ENCODE measurements at regions not wholly inside any gene's neighbourhood (a gene's known extent, or its start where the extent isn't known, plus 50 kb on each side); places are given as distances from the start of the nearest gene placed in this dataset.

- intact Hi-C loops (cut with micrococcal nuclease), result no loop called here
- Mint-ChIP-seq H3K4me1 (no peaks in the 10 kb centered on the region), H3K36me3 (ENCODE audit: low read depth) (no peaks in the 10 kb centered on the region)
Measured at GRCh38 chr11:127656116-127656836, 655.7 kb upstream of the KIRREL3 start.

GRCh38 chr11:127653076-127653475 lies 652.5 kb upstream of the KIRREL3 start:
- no peak overlapping the region for H3K4me3 Mint-ChIP-seq
- intact Hi-C loops (cut with micrococcal nuclease), result no loop called here
- no peaks in the 10 kb centered on the region for H3K27me3 Mint-ChIP-seq
- DNase-seq, result no peak
- no peak overlapping the region for H3K27ac Mint-ChIP-seq
- no peaks in the 10 kb centered on the region for H3K4me1 Mint-ChIP-seq
- no peaks in the 10 kb centered on the region for H3K36me3 Mint-ChIP-seq (ENCODE audit: low read depth)
- H3K9me3 Mint-ChIP-seq, result no peaks in the 10 kb centered on the region

More at GRCh38 chr11:127656116-127656836, 655.7 kb upstream of the KIRREL3 start:
- no peak for DNase-seq
- Mint-ChIP-seq H3K9me3 (no peaks in the 10 kb centered on the region), H3K27me3 (peaks cover 2% of the 10 kb centered on the region), H3K27ac (no peak overlapping the region), H3K4me3 (no peak overlapping the region)

GRCh38 chr11:127651888-127652221 lies 651.3 kb upstream of the KIRREL3 start:
- no peaks in the 10 kb centered on the region for H3K27me3 Mint-ChIP-seq
- H3K27ac Mint-ChIP-seq, result no peak overlapping the region
- no peak overlapping the region for H3K4me3 Mint-ChIP-seq
- no peaks in the 10 kb centered on the region for H3K36me3 Mint-ChIP-seq (ENCODE audit: low read depth)
- no peaks in the 10 kb centered on the region for H3K4me1 Mint-ChIP-seq
- H3K9me3 Mint-ChIP-seq, result no peaks in the 10 kb centered on the region
- intact Hi-C loops (cut with micrococcal nuclease), result no loop called here
- DNase-seq, result no peak

- DNase-seq, result no peak
- intact Hi-C loops (cut with micrococcal nuclease), result no loop called here
- H3K4me3 Mint-ChIP-seq, result no peak overlapping the region
- no peak overlapping the region for H3K27ac Mint-ChIP-seq
- H3K9me3 Mint-ChIP-seq, result no peaks in the 10 kb centered on the region
- no peaks in the 10 kb centered on the region for H3K4me1 Mint-ChIP-seq
- no peaks in the 10 kb centered on the region for H3K36me3 Mint-ChIP-seq (ENCODE audit: low read depth)
- H3K27me3 Mint-ChIP-seq, result no peaks in the 10 kb centered on the region
Measured at GRCh38 chr11:127651175-127651887, 650.8 kb upstream of the KIRREL3 start.

- Mint-ChIP-seq H3K4me3 (no peak overlapping the region), H3K27ac (no peak overlapping the region), H3K36me3 (ENCODE audit: low read depth) (no peaks in the 10 kb centered on the region), H3K9me3 (no peaks in the 10 kb centered on the region), H3K4me1 (no peaks in the 10 kb centered on the region), H3K27me3 (no peaks in the 10 kb centered on the region)
- intact Hi-C loops (cut with micrococcal nuclease), result no loop called here
- no peak for DNase-seq
Measured at GRCh38 chr11:127649958-127650357, 649.4 kb upstream of the KIRREL3 start.

GRCh38 chr11:127649071-127649470 lies 648.5 kb upstream of the KIRREL3 start:
- DNase-seq, result no peak
- Mint-ChIP-seq H3K4me3 (no peak overlapping the region), H3K27ac (no peak overlapping the region), H3K36me3 (ENCODE audit: low read depth) (no peaks in the 10 kb centered on the region), H3K27me3 (no peaks in the 10 kb centered on the region), H3K4me1 (no peaks in the 10 kb centered on the region), H3K9me3 (no peaks in the 10 kb centered on the region)
- intact Hi-C loops (cut with micrococcal nuclease), result no loop called here

- H3K4me1 Mint-ChIP-seq, result no peaks in the 10 kb centered on the region
- H3K27me3 Mint-ChIP-seq, result no peaks in the 10 kb centered on the region
- no peaks in the 10 kb centered on the region for H3K9me3 Mint-ChIP-seq
- no peak for DNase-seq
- H3K4me3 Mint-ChIP-seq, result no peak overlapping the region
- intact Hi-C loops (cut with micrococcal nuclease), result no loop called here
- no peak overlapping the region for H3K27ac Mint-ChIP-seq
- H3K36me3 Mint-ChIP-seq (ENCODE audit: low read depth), result no peaks in the 10 kb centered on the region
Measured at GRCh38 chr11:127648583-127648982, 648.0 kb upstream of the KIRREL3 start.

GRCh38 chr11:127644366-127644765 lies 643.8 kb upstream of the KIRREL3 start:
- Mint-ChIP-seq H3K27ac (no peak overlapping the region), H3K4me1 (no peaks in the 10 kb centered on the region), H3K36me3 (ENCODE audit: low read depth) (no peaks in the 10 kb centered on the region), H3K9me3 (no peaks in the 10 kb centered on the region), H3K4me3 (no peak overlapping the region), H3K27me3 (no peaks in the 10 kb centered on the region)
- intact Hi-C loops (cut with micrococcal nuclease), result no loop called here
- DNase-seq, result no peak

- peak; percentile 51 for DNase-seq
- Mint-ChIP-seq H3K27me3 (no peaks in the 10 kb centered on the region), H3K4me3 (no peak overlapping the region), H3K4me1 (no peaks in the 10 kb centered on the region), H3K36me3 (ENCODE audit: low read depth) (no peaks in the 10 kb centered on the region), H3K27ac (no peak overlapping the region), H3K9me3 (no peaks in the 10 kb centered on the region)
- intact Hi-C loops (cut with micrococcal nuclease), result no loop called here
Measured at GRCh38 chr11:127643268-127644058, 642.9 kb upstream of the KIRREL3 start.

- Mint-ChIP-seq H3K27ac (no peak overlapping the region), H3K4me1 (no peaks in the 10 kb centered on the region), H3K4me3 (no peak overlapping the region), H3K9me3 (no peaks in the 10 kb centered on the region), H3K27me3 (no peaks in the 10 kb centered on the region), H3K36me3 (ENCODE audit: low read depth) (no peaks in the 10 kb centered on the region)
- intact Hi-C loops (cut with micrococcal nuclease), result no loop called here
- no peak for DNase-seq
Measured at GRCh38 chr11:127640561-127641451, 640.2 kb upstream of the KIRREL3 start.

- no peaks in the 10 kb centered on the region for H3K4me1 Mint-ChIP-seq
Measured at GRCh38 chr11:127639916-127640315, 639.3 kb upstream of the KIRREL3 start.

GRCh38 chr11:127632976-127633680 lies 632.6 kb upstream of the KIRREL3 start:
- no peaks in the 10 kb centered on the region for H3K9me3 Mint-ChIP-seq
- no peaks in the 10 kb centered on the region for H3K36me3 Mint-ChIP-seq (ENCODE audit: low read depth)
- H3K27ac Mint-ChIP-seq, result no peak overlapping the region
- H3K27me3 Mint-ChIP-seq, result no peaks in the 10 kb centered on the region
- DNase-seq, result no peak
- intact Hi-C loops (cut with micrococcal nuclease), result no loop called here
- no peaks in the 10 kb centered on the region for H3K4me1 Mint-ChIP-seq
- H3K4me3 Mint-ChIP-seq, result no peak overlapping the region

More at GRCh38 chr11:127639916-127640315, 639.3 kb upstream of the KIRREL3 start:
- H3K36me3 Mint-ChIP-seq (ENCODE audit: low read depth), result no peaks in the 10 kb centered on the region
- no peak overlapping the region for H3K27ac Mint-ChIP-seq
- intact Hi-C loops (cut with micrococcal nuclease), result no loop called here
- no peaks in the 10 kb centered on the region for H3K27me3 Mint-ChIP-seq
- no peak overlapping the region for H3K4me3 Mint-ChIP-seq
- DNase-seq, result no peak
- H3K9me3 Mint-ChIP-seq, result no peaks in the 10 kb centered on the region

- no peak for DNase-seq
- H3K27me3 Mint-ChIP-seq, result no peaks in the 10 kb centered on the region
- H3K36me3 Mint-ChIP-seq (ENCODE audit: low read depth), result no peaks in the 10 kb centered on the region
- H3K9me3 Mint-ChIP-seq, result no peaks in the 10 kb centered on the region
- intact Hi-C loops (cut with micrococcal nuclease), result no loop called here
- no peaks in the 10 kb centered on the region for H3K4me1 Mint-ChIP-seq
- H3K4me3 Mint-ChIP-seq, result no peak overlapping the region
- H3K27ac Mint-ChIP-seq, result no peak overlapping the region
Measured at GRCh38 chr11:127632546-127632945, 632.0 kb upstream of the KIRREL3 start.

Data from activated CD4-positive, alpha-beta T cell treated with anti-CD3 and anti-CD28 coated beads, Interleukin-2, amount 10 ng/mL, durations not matched to agents 24 days and 14 days (primary cell).